HG02870 (cell line): ENCODE measurements at regions not wholly inside any gene's neighbourhood (a gene's known extent, or its start where the extent isn't known, plus 50 kb on each side); places are given as distances from the start of the nearest gene placed in this dataset.
"Not testable (repeated sequence)": the region's sequence is repeated elsewhere in the genome, so short reads cannot be mapped to it uniquely, and the experiment has no call there.

ENCODE experiments used
- ATAC-seq: cut with Tn5 transposase; IDR thresholded peaks from one replicate; pipeline ENCODE4 v1.9.1; 2021; ENCODE audit warnings: mild to moderate bottlenecking, moderate library complexity; ENCODE audit not compliant: unreplicated experiment

GRCh38 chr5:3090305-3090704, 338.8 kb upstream of the IRX2 start:
- ATAC-seq = not testable (repeated sequence)

- no peak for ATAC-seq
Observed at GRCh38 chr5:3080366-3080765, 328.9 kb upstream of the IRX2 start.

- no peak for ATAC-seq
Observed at GRCh38 chr5:3077684-3078083, 326.2 kb upstream of the IRX2 start.

GRCh38 chr5:3075309-3075708, 323.8 kb upstream of the IRX2 start:
- ATAC-seq = no peak

GRCh38 chr5:3068401-3068800, 316.9 kb upstream of the IRX2 start:
- ATAC-seq = no peak

- ATAC-seq = no peak
Observed at GRCh38 chr5:3060283-3060682, 308.8 kb upstream of the IRX2 start.

- no peak for ATAC-seq
Observed at GRCh38 chr5:3059488-3059887, 308.0 kb upstream of the IRX2 start.

GRCh38 chr5:3058942-3059341, 307.5 kb upstream of the IRX2 start:
- ATAC-seq = no peak

- no peak for ATAC-seq
Observed at GRCh38 chr5:3056866-3057265, 305.4 kb upstream of the IRX2 start.

- ATAC-seq = no peak
Observed at GRCh38 chr5:3051400-3051799, 299.9 kb upstream of the IRX2 start.

GRCh38 chr5:3050863-3051262, 299.4 kb upstream of the IRX2 start:
- no peak for ATAC-seq

GRCh38 chr5:3049261-3049660, 297.8 kb upstream of the IRX2 start:
- no peak for ATAC-seq

GRCh38 chr5:3047212-3047774, 295.8 kb upstream of the IRX2 start:
- ATAC-seq = no peak

- no peak for ATAC-seq
Observed at GRCh38 chr5:3043600-3043999, 292.1 kb upstream of the IRX2 start.

- no peak for ATAC-seq
Observed at GRCh38 chr5:3041001-3041400, 289.5 kb upstream of the IRX2 start.

GRCh38 chr5:3036041-3036788, 284.7 kb upstream of the IRX2 start:
- no peak for ATAC-seq

- no peak for ATAC-seq
Observed at GRCh38 chr5:3035452-3035851, 284.0 kb upstream of the IRX2 start.

GRCh38 chr5:3034881-3035280, 283.4 kb upstream of the IRX2 start:
- no peak for ATAC-seq

GRCh38 chr5:3034449-3034848, 283.0 kb upstream of the IRX2 start:
- ATAC-seq = no peak

- no peak for ATAC-seq
Observed at GRCh38 chr5:3033033-3033755, 281.7 kb upstream of the IRX2 start.

- no peak for ATAC-seq
Observed at GRCh38 chr5:3032513-3032912, 281.0 kb upstream of the IRX2 start.

- ATAC-seq = no peak
Observed at GRCh38 chr5:3031733-3032378, 280.4 kb upstream of the IRX2 start.
